ENCODE measurements at regions not wholly inside any gene's neighbourhood (a gene's known extent, or its start where the extent isn't known, plus 50 kb on each side); places are given as distances from the start of the nearest gene placed in this dataset.

DNA sequence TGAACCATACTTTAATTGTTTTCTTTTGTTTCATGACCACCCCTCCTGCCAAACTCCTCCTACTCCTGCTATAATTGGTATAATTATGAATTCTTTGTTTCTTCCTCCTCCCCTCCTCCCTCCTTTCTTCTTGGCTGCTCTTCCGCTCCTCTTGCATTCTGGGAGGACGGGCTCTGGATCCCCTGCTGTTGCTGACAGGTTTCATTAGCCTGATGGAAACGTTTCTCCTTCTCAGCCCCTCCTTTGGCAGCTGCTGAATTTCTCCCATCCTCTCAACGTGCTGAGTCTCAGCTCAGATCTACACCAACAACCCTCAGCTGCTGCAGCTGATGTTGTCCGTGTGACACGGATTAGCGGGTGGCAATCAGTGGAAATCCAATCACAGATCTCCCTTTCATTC, 97.1 kb upstream of the UBAC2 start (continued):
- TF ChIP-seq, protein P1, sequence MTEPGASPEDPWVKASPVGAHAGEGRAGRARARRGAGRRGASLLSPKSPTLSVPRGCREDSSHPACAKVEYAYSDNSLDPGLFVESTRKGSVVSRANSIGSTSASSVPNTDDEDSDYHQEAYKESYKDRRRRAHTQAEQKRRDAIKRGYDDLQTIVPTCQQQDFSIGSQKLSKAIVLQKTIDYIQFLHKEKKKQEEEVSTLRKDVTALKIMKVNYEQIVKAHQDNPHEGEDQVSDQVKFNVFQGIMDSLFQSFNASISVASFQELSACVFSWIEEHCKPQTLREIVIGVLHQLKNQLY (CRISPR knock-in tag; IDR thresholded peaks at IDR 0.05) = no peak
- TF ChIP-seq, protein P2, sequence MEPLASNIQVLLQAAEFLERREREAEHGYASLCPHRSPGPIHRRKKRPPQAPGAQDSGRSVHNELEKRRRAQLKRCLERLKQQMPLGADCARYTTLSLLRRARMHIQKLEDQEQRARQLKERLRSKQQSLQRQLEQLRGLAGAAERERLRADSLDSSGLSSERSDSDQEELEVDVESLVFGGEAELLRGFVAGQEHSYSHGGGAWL (CRISPR knock-in tag; IDR thresholded peaks at IDR 0.05) = no peak
- TF ChIP-seq, protein P3, sequence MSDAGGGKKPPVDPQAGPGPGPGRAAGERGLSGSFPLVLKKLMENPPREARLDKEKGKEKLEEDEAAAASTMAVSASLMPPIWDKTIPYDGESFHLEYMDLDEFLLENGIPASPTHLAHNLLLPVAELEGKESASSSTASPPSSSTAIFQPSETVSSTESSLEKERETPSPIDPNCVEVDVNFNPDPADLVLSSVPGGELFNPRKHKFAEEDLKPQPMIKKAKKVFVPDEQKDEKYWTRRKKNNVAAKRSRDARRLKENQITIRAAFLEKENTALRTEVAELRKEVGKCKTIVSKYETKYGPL (CRISPR knock-in tag; IDR thresholded peaks at IDR 0.05) = no peak
- no peak for TF ChIP-seq ZNF577 (CRISPR knock-in tag; IDR thresholded peaks at IDR 0.05; ENCODE audit: borderline replicate concordance, low read depth)

DNA sequence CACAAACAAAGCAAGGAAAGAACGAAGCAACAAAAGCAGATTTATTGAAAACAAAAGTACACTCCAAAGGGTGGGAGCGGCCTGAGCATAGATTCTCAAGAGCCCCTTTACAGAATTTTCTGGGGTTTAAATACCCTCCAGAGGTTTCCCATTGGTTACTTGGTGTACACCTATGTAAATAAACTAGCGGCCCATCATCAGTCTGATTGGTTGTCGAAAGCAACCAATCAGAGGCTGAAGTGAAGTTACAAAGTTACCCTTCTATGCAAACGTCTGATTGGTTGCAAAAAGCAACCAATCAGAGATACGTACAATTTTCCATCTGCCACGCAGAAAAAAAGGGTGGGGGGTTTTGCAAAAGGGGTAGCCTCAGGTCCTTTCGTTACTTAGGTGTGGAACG, 96.3 kb upstream of the UBAC2 start:
- ATAC-seq (no peak), DNase-seq (ENCODE audit: low spot score) (no peak), FAIRE-seq (no peak)
- intact Hi-C loops (cut with micrococcal nuclease; ENCODE audit: unreplicated experiment) (no loop called here), in situ Hi-C loops (cut with HindIII; ENCODE audit: extremely low pct_ligation_motif_present, low pct_unique_long_range_greater_than_20kb) (no loop called here)
- H4K20me1 ChIP-seq (ENCODE audit: insufficient read depth, low read length) = no peaks in the 10 kb centered on the region
- H3K4me3 ChIP-seq (replicated peaks in 1 of 3; ENCODE audit: insufficient read depth in 1 of 3, low read depth in 2 of 3, low read length in 3 of 3) = no peak overlapping the region
- peaks cover 0 to 5% of the 10 kb centered on the region in 2 experiments; a peak in 1 of 5 replicates for H3K27me3 ChIP-seq (ENCODE audit: control insufficient read depth in 1 of 2, insufficient read depth in 2 of 2, low read length in 2 of 2)
- ChIA-PET CTCF (ENCODE audit: low intra/inter-chr PET ratio, low total read pairs) (no interaction called here), POLR2A (no interaction called here)
- no peak overlapping the region for H3K4me2 ChIP-seq (ENCODE audit: low read depth, low read length)
- no peaks in the 10 kb centered on the region for H3K36me3 ChIP-seq (replicated peaks in 1 of 2; ENCODE audit: control insufficient read depth in 1 of 2, insufficient read depth in 2 of 2, low read length in 2 of 2)
- H2AFZ ChIP-seq (ENCODE audit: low read length) = no peak overlapping the region
- H3K27ac ChIP-seq (ENCODE audit: extremely low read length, insufficient read depth, low read length) = no peak overlapping the region
- H3K79me2 ChIP-seq (ENCODE audit: insufficient read depth, low read length) = no peaks in the 10 kb centered on the region
- BruUV-seq (replicated peaks) = no TSS peak
- no peaks in the 10 kb centered on the region for H3K9me3 ChIP-seq (ENCODE audit: low read length)
- H3K9ac ChIP-seq (ENCODE audit: insufficient read depth, low read depth, low read length) = no peak overlapping the region
- WGBS (ENCODE audit: low lambda C conversion rate) = 38% methylated on average over 9 of the region's 9 CpGs
- H3K4me1 ChIP-seq (ENCODE audit: insufficient read depth, low read length) = no peaks in the 10 kb centered on the region
- TF ChIP-seq, protein P1 (CRISPR knock-in tag; IDR thresholded peaks at IDR 0.05) = no peak
- no peak for TF ChIP-seq NBN (conservative IDR thresholded peaks at IDR 0.05)
- TF ChIP-seq ZZZ3 (CRISPR knock-in tag; IDR thresholded peaks at IDR 0.05; ENCODE audit: borderline replicate concordance) = no peak
- TF ChIP-seq, protein P4, sequence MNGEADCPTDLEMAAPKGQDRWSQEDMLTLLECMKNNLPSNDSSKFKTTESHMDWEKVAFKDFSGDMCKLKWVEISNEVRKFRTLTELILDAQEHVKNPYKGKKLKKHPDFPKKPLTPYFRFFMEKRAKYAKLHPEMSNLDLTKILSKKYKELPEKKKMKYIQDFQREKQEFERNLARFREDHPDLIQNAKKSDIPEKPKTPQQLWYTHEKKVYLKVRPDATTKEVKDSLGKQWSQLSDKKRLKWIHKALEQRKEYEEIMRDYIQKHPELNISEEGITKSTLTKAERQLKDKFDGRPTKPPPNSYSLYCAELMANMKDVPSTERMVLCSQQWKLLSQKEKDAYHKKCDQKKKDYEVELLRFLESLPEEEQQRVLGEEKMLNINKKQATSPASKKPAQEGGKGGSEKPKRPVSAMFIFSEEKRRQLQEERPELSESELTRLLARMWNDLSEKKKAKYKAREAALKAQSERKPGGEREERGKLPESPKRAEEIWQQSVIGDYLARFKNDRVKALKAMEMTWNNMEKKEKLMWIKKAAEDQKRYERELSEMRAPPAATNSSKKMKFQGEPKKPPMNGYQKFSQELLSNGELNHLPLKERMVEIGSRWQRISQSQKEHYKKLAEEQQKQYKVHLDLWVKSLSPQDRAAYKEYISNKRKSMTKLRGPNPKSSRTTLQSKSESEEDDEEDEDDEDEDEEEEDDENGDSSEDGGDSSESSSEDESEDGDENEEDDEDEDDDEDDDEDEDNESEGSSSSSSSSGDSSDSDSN (CRISPR knock-in tag; IDR thresholded peaks at IDR 0.05) = no peak
- TF ChIP-seq, protein P5, sequence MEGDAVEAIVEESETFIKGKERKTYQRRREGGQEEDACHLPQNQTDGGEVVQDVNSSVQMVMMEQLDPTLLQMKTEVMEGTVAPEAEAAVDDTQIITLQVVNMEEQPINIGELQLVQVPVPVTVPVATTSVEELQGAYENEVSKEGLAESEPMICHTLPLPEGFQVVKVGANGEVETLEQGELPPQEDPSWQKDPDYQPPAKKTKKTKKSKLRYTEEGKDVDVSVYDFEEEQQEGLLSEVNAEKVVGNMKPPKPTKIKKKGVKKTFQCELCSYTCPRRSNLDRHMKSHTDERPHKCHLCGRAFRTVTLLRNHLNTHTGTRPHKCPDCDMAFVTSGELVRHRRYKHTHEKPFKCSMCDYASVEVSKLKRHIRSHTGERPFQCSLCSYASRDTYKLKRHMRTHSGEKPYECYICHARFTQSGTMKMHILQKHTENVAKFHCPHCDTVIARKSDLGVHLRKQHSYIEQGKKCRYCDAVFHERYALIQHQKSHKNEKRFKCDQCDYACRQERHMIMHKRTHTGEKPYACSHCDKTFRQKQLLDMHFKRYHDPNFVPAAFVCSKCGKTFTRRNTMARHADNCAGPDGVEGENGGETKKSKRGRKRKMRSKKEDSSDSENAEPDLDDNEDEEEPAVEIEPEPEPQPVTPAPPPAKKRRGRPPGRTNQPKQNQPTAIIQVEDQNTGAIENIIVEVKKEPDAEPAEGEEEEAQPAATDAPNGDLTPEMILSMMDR (CRISPR knock-in tag; IDR thresholded peaks at IDR 0.05) = no peak
- TF ChIP-seq, protein P6, sequence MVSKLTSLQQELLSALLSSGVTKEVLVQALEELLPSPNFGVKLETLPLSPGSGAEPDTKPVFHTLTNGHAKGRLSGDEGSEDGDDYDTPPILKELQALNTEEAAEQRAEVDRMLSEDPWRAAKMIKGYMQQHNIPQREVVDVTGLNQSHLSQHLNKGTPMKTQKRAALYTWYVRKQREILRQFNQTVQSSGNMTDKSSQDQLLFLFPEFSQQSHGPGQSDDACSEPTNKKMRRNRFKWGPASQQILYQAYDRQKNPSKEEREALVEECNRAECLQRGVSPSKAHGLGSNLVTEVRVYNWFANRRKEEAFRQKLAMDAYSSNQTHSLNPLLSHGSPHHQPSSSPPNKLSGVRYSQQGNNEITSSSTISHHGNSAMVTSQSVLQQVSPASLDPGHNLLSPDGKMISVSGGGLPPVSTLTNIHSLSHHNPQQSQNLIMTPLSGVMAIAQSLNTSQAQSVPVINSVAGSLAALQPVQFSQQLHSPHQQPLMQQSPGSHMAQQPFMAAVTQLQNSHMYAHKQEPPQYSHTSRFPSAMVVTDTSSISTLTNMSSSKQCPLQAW (CRISPR knock-in tag; IDR thresholded peaks at IDR 0.05) = no peak
- TF ChIP-seq, protein P7, sequence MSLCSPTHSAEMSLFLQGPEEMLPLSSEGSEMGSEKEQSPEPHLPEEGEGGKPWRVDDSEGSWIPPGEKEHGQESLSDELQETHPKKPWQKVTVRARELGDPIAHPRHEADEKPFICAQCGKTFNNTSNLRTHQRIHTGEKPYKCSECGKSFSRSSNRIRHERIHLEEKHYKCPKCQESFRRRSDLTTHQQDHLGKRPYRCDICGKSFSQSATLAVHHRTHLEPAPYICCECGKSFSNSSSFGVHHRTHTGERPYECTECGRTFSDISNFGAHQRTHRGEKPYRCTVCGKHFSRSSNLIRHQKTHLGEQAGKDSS (CRISPR knock-in tag; IDR thresholded peaks at IDR 0.05; ENCODE audit: borderline replicate concordance, low read depth) = no peak
- TF ChIP-seq MATR3 (CRISPR knock-in tag; IDR thresholded peaks at IDR 0.05) = no peak
- TF ChIP-seq FOXJ3 (CRISPR knock-in tag; IDR thresholded peaks at IDR 0.05; ENCODE audit: borderline replicate concordance) = no peak
- TF ChIP-seq SIN3A (IDR thresholded peaks at IDR 0.05; ENCODE audit: borderline replicate concordance, low read depth, low read length) = no peak

All from HepG2 (cell line).